Stimulated activated CD8-positive, alpha-beta memory T cell treated with anti-CD3 and anti-CD28 coated beads, Interleukin-4, amount 100 ng/mL, for 1 hour (primary cell): ENCODE measurements at regions not wholly inside any gene's neighbourhood (a gene's known extent, or its start where the extent isn't known, plus 50 kb on each side); places are given as distances from the start of the nearest gene placed in this dataset.

Source experiments
- DNase-seq, 2 donors: peaks; one replicate each; pipeline ENCODE4 v3.0.0-alpha.2; 2020; ENCODE audit warnings: low read depth in 2 of 2, low spot score in 1 of 2

DNA sequence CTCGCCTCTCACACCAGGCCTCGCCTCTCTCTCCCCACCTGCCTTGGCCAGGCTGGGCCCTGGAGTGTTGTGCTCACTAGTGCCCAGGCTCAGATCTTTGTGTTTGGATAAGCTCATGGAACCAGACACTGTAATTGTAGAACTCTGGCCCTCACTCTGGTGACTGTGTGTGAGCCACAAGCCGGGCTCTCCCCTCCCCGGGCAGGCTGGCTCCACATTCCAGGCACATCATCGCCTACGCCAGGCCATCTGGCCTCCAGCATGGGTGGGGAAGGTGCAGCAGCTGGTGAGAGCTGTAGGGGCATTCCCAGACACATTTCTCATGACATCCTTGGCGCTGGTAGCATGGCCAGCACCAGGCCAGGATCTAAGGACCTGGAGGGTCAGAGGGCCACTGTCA lies 202.3 kb downstream of the RAB11FIP4 start:
- no peak for DNase-seq

DNA sequence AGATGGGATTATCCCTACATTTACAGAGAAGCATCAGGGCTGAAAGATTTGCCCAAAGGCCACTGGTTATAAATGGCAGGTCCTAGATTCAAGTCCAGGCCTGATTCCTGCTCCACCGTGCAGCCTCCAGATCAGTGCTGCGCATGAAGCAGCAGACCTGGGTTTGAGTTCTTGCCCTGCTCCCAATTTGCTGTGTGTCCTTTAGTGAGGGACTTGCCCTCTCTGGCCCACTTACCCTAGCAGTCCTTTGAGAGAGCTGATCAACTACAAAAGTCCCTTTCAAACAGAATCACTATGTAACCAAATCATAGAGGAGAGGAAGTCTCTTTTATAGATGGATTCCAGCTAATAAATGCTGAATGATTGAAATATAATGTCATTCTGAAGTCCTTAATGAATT lies 200.4 kb downstream of the RAB11FIP4 start:
- DNase-seq = no peak

DNA sequence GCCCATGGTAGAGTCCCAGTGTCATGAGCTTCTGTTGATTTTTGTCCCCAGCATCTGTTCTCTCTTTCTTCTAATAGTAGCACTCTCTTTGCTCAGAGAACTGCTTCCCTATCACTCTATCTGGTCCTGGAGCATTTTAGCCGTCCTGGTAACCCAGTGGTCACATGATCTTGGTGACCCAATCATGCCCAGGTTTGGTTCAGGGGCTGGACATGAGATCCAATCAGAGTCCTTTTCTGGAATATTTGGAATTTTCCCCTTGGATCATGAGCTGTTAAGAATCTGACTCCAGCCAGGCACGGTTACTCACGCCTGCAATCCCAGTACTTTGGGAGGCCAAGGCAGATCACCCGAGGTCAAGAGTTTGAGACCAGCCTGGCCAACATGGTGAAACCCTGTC lies 197.0 kb downstream of the RAB11FIP4 start:
- no peak for DNase-seq

DNA sequence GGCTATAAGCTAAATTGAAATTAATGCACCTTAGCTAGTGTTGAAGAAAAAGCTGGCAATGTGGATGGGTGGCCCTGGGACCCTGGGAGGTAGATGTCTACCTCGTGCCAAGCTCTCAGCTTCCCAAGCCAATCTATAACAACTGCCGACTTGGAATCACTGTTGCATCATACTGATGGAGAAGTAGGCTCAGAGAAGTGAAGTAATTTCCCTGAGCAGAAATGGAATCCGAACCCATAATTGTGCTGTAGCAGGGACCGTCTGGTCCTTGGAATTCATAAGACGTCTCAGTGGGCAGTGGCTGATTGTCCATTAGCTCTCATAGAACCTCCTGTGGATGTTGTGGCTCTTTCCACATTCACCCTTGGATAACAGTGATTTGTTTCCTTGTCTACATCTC lies 196.6 kb downstream of the RAB11FIP4 start:
- DNase-seq = no peak
